ENCODE measurements at regions not wholly inside any gene's neighbourhood (a gene's known extent, or its start where the extent isn't known, plus 50 kb on each side); places are given as distances from the start of the nearest gene placed in this dataset.

- no peak for TF ChIP-seq CTCF (IDR thresholded peaks at IDR 0.05)
- TF ChIP-seq POLR2A (IDR thresholded peaks at IDR 0.05): no peak
- TF ChIP-seq POLR2AphosphoS5 (IDR thresholded peaks at IDR 0.05): no peak
Measured at GRCh38 chr13:104671901-104672300, 1605.7 kb upstream of the SLC10A2 start.

Data from gastroesophageal sphincter (tissue), 3 donors.